Stimulated activated CD8-positive, alpha-beta memory T cell treated with anti-CD3 and anti-CD28 coated beads, Interleukin-4, amount 100 ng/mL, for 24 hours (primary cell): ENCODE measurements at regions not wholly inside any gene's neighbourhood (a gene's known extent, or its start where the extent isn't known, plus 50 kb on each side); places are given as distances from the start of the nearest gene placed in this dataset.
"Not testable (repeated sequence)": the region's sequence is repeated elsewhere in the genome, so short reads cannot be mapped to it uniquely, and the experiment has no call there.

ENCODE experiments used
- DNase-seq: peaks from one replicate; pipeline ENCODE4 v3.0.0-alpha.2; 2020; ENCODE audit warnings: low read depth

GRCh38 chr9:30799527-30800101 lies 1584.8 kb upstream of the ACO1 start:
- DNase-seq: no peak

GRCh38 chr9:30800421-30800820 lies 1584.0 kb upstream of the ACO1 start:
- DNase-seq: no peak

GRCh38 chr9:30812821-30813220 lies 1571.6 kb upstream of the ACO1 start:
- no peak for DNase-seq

GRCh38 chr9:30815585-30815984 lies 1568.9 kb upstream of the ACO1 start:
- DNase-seq: no peak

- no peak for DNase-seq
These were observed 1539.3 kb upstream of the ACO1 start for GRCh38 chr9:30845136-30845535.

- DNase-seq: no peak
These were observed 1537.8 kb upstream of the ACO1 start for GRCh38 chr9:30846651-30847050.

- no peak for DNase-seq
These were observed 1532.8 kb upstream of the ACO1 start for GRCh38 chr9:30851600-30851999.

GRCh38 chr9:30900706-30901105 lies 1483.7 kb upstream of the ACO1 start:
- no peak for DNase-seq

GRCh38 chr9:30913331-30913730 lies 1471.1 kb upstream of the ACO1 start:
- no peak for DNase-seq

- no peak for DNase-seq
These were observed 1469.0 kb upstream of the ACO1 start for GRCh38 chr9:30915451-30915850.

- DNase-seq: no peak
These were observed 1459.3 kb upstream of the ACO1 start for GRCh38 chr9:30925126-30925525.

- DNase-seq: no peak
These were observed 1458.8 kb upstream of the ACO1 start for GRCh38 chr9:30925635-30926034.

GRCh38 chr9:30928045-30928444 lies 1456.4 kb upstream of the ACO1 start:
- no peak for DNase-seq

GRCh38 chr9:30932226-30932625 lies 1452.2 kb upstream of the ACO1 start:
- no peak for DNase-seq

GRCh38 chr9:30935730-30936129 lies 1448.7 kb upstream of the ACO1 start:
- no peak for DNase-seq

- DNase-seq: no peak
These were observed 1447.3 kb upstream of the ACO1 start for GRCh38 chr9:30937106-30937505.

GRCh38 chr9:30942852-30943251 lies 1441.6 kb upstream of the ACO1 start:
- not testable (repeated sequence) for DNase-seq

- DNase-seq: no peak
These were observed 1440.8 kb upstream of the ACO1 start for GRCh38 chr9:30943446-30944224.

GRCh38 chr9:30944225-30944569 lies 1440.2 kb upstream of the ACO1 start:
- no peak for DNase-seq

- DNase-seq: no peak
These were observed 1439.6 kb upstream of the ACO1 start for GRCh38 chr9:30944741-30945280.

- DNase-seq: no peak
These were observed 1420.1 kb upstream of the ACO1 start for GRCh38 chr9:30964332-30964731.

GRCh38 chr9:30967476-30967875 lies 1417.0 kb upstream of the ACO1 start:
- no peak for DNase-seq

GRCh38 chr9:30970186-30970585 lies 1414.3 kb upstream of the ACO1 start:
- no peak for DNase-seq

- DNase-seq: no peak
These were observed 1413.6 kb upstream of the ACO1 start for GRCh38 chr9:30970812-30971211.
